ENCODE measurements at regions not wholly inside any gene's neighbourhood (a gene's known extent, or its start where the extent isn't known, plus 50 kb on each side); places are given as distances from the start of the nearest gene placed in this dataset.

GRCh38 chr5:158573829-158574228 is 525.9 kb downstream of the EBF1 start:
- TF ChIP-seq, protein P1, sequence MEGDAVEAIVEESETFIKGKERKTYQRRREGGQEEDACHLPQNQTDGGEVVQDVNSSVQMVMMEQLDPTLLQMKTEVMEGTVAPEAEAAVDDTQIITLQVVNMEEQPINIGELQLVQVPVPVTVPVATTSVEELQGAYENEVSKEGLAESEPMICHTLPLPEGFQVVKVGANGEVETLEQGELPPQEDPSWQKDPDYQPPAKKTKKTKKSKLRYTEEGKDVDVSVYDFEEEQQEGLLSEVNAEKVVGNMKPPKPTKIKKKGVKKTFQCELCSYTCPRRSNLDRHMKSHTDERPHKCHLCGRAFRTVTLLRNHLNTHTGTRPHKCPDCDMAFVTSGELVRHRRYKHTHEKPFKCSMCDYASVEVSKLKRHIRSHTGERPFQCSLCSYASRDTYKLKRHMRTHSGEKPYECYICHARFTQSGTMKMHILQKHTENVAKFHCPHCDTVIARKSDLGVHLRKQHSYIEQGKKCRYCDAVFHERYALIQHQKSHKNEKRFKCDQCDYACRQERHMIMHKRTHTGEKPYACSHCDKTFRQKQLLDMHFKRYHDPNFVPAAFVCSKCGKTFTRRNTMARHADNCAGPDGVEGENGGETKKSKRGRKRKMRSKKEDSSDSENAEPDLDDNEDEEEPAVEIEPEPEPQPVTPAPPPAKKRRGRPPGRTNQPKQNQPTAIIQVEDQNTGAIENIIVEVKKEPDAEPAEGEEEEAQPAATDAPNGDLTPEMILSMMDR (IDR thresholded peaks at IDR 0.05): no peak
- TF ChIP-seq EP300 (IDR thresholded peaks at IDR 0.05): no peak
